ENCODE measurements at regions not wholly inside any gene's neighbourhood (a gene's known extent, or its start where the extent isn't known, plus 50 kb on each side); places are given as distances from the start of the nearest gene placed in this dataset.

- TF ChIP-seq, protein P1, sequence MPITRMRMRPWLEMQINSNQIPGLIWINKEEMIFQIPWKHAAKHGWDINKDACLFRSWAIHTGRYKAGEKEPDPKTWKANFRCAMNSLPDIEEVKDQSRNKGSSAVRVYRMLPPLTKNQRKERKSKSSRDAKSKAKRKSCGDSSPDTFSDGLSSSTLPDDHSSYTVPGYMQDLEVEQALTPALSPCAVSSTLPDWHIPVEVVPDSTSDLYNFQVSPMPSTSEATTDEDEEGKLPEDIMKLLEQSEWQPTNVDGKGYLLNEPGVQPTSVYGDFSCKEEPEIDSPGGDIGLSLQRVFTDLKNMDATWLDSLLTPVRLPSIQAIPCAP (CRISPR knock-in tag; IDR thresholded peaks at IDR 0.05; ENCODE audit: borderline replicate concordance): no peak
- TF ChIP-seq, protein P2, sequence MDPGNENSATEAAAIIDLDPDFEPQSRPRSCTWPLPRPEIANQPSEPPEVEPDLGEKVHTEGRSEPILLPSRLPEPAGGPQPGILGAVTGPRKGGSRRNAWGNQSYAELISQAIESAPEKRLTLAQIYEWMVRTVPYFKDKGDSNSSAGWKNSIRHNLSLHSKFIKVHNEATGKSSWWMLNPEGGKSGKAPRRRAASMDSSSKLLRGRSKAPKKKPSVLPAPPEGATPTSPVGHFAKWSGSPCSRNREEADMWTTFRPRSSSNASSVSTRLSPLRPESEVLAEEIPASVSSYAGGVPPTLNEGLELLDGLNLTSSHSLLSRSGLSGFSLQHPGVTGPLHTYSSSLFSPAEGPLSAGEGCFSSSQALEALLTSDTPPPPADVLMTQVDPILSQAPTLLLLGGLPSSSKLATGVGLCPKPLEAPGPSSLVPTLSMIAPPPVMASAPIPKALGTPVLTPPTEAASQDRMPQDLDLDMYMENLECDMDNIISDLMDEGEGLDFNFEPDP (CRISPR knock-in tag; IDR thresholded peaks at IDR 0.05): no peak
- no peak for TF ChIP-seq ZNF561 (CRISPR knock-in tag; conservative IDR thresholded peaks at IDR 0.05)
- TF ChIP-seq XRCC3 (IDR thresholded peaks at IDR 0.05): no peak
These were observed 506.4 kb upstream of the C9orf72 start (continued) for GRCh38 chr9:28079677-28080076.

DNA sequence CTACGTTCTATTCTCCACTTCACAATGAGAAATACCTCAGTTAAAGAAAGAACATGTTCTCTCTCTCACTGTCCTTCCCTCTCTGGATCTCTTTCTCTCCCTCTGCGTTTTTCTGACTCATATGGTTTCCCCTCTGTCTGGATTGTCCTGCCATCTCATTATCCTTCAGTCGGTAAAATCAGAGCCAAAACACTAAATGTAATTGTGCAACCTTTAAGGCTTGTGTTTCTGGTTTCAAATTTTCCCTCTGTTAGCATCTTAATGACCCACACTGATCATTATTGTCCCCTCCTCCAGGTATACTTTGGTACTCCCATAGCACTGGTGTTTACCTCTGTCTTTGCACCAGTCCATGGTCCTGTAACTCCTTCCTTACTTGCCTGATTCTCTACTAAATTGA lies 509.4 kb upstream of the C9orf72 start:
- Histone ChIP-seq H4K20me1 (replicated peaks; ENCODE audit: control insufficient read depth, insufficient read depth, low read length) (no peaks in the 10 kb centered on the region), H3K9ac (ENCODE audit: insufficient read depth in 1 of 2, low read depth in 2 of 2, low read length in 2 of 2) (no peak overlapping the region), H2AFZ (ENCODE audit: low read depth, low read length) (no peak overlapping the region), H3K4me1 (replicated peaks in 1 of 2; ENCODE audit: control insufficient read depth in 2 of 2, insufficient read depth in 2 of 2, low read length in 2 of 2) (no peaks in the 10 kb centered on the region), H3K27me3 (ENCODE audit: control insufficient read depth in 2 of 2, insufficient read depth in 2 of 2, low read length in 2 of 2) (no peaks in the 10 kb centered on the region), H3K4me2 (ENCODE audit: insufficient read depth, low read length) (no peak overlapping the region), H3K27ac (ENCODE audit: extremely low read depth, low read depth, low read length) (no peak overlapping the region), H3K36me3 (ENCODE audit: control insufficient read depth, insufficient read depth, low read length) (no peaks in the 10 kb centered on the region), H3K9me1 (ENCODE audit: control insufficient read depth, insufficient read depth, low read length) (no peaks in the 10 kb centered on the region), H3K79me2 (ENCODE audit: control insufficient read depth, insufficient read depth, low read length) (no peaks in the 10 kb centered on the region), H3K4me3 (no peak overlapping the region), H3K9me3 (replicated peaks; ENCODE audit: control insufficient read depth, insufficient read depth, low read depth, low read length) (no peaks in the 10 kb centered on the region)
- POLR2A ChIA-PET: no interaction called here
- intact Hi-C loops (cut with micrococcal nuclease): no loop called here
- no peak for FAIRE-seq
- no TSS peak for BruUV-seq (replicated peaks)
- TF ChIP-seq SPI1 (IDR thresholded peaks at IDR 0.05; ENCODE audit: borderline replicate concordance, low read depth, low read length) (no peak), KDM4B (IDR thresholded peaks at IDR 0.05; ENCODE audit: borderline replicate concordance in 2 of 2, low read depth in 1 of 2) (no peak), NCOA2 (IDR thresholded peaks at IDR 0.05; ENCODE audit: partially characterized antibody in 2 of 2) (no peak), CUX1 (CRISPR knock-in tag; IDR thresholded peaks at IDR 0.05) (no peak), ZC3H4 (CRISPR knock-in tag; IDR thresholded peaks at IDR 0.05; ENCODE audit: borderline replicate concordance) (no peak), KDM5B (IDR thresholded peaks at IDR 0.05; ENCODE audit: insufficient replicate concordance, low read depth, low read length) (no peak), ZNF146 (CRISPR knock-in tag; IDR thresholded peaks at IDR 0.05; ENCODE audit: unreplicated experiment) (no peak)
- TF ChIP-seq, protein P3, sequence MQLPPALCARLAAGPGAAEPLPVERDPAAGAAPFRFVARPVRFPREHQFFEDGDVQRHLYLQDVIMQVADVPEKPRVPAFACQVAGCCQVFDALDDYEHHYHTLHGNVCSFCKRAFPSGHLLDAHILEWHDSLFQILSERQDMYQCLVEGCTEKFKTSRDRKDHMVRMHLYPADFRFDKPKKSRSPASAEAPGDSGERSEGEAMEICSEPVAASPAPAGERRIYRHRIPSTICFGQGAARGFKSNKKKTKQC (CRISPR knock-in tag; IDR thresholded peaks at IDR 0.05): no peak
- no peak for ATAC-seq
- CTCF ChIA-PET (ENCODE audit: low intra/inter-chr PET ratio): no interaction called here
- WGBS (ENCODE audit: insufficient coverage, low coverage, missing lambda C conversion rate): 6% methylated on average over 2 of the region's 3 CpGs
- no peak for DNase-seq (ENCODE audit: extremely low read depth in 1 of 4, low spot score in 3 of 4)
- in situ Hi-C loops (cut with MboI): no loop called here

Data from K562 (cell line).